ENCODE measurements at regions not wholly inside any gene's neighbourhood (a gene's known extent, or its start where the extent isn't known, plus 50 kb on each side); places are given as distances from the start of the nearest gene placed in this dataset.

DNA sequence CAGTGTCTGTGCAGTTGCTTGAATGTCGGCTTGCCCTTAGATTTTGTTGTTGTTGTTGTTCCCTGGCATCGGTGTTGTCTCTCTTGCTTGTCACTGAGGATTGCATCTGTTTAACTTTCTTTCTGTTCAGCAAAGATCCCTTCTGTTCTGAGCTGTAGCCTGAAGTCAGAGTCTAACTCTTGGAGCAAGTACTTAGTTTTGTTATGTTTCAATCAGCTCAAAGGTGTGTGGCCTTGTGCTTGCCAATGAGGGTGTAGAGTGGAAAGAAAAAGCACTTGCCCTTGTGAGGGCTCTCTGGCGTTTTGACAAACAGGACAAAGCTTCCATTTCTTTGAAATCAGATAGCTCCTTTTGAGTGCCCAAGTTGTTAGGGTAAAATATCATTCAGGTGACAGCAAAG is 757.1 kb upstream of the CDH7 start (continued):
- TF ChIP-seq, protein P1, sequence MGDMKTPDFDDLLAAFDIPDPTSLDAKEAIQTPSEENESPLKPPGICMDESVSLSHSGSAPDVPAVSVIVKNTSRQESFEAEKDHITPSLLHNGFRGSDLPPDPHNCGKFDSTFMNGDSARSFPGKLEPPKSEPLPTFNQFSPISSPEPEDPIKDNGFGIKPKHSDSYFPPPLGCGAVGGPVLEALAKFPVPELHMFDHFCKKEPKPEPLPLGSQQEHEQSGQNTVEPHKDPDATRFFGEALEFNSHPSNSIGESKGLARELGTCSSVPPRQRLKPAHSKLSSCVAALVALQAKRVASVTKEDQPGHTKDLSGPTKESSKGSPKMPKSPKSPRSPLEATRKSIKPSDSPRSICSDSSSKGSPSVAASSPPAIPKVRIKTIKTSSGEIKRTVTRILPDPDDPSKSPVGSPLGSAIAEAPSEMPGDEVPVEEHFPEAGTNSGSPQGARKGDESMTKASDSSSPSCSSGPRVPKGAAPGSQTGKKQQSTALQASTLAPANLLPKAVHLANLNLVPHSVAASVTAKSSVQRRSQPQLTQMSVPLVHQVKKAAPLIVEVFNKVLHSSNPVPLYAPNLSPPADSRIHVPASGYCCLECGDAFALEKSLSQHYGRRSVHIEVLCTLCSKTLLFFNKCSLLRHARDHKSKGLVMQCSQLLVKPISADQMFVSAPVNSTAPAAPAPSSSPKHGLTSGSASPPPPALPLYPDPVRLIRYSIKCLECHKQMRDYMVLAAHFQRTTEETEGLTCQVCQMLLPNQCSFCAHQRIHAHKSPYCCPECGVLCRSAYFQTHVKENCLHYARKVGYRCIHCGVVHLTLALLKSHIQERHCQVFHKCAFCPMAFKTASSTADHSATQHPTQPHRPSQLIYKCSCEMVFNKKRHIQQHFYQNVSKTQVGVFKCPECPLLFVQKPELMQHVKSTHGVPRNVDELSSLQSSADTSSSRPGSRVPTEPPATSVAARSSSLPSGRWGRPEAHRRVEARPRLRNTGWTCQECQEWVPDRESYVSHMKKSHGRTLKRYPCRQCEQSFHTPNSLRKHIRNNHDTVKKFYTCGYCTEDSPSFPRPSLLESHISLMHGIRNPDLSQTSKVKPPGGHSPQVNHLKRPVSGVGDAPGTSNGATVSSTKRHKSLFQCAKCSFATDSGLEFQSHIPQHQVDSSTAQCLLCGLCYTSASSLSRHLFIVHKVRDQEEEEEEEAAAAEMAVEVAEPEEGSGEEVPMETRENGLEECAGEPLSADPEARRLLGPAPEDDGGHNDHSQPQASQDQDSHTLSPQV (IDR thresholded peaks at IDR 0.05) = no peak
- TF ChIP-seq TAF1 (IDR thresholded peaks at IDR 0.05; ENCODE audit: control insufficient read depth, extremely low read depth, insufficient read depth, low read length, severe bottlenecking) = no peak

DNA sequence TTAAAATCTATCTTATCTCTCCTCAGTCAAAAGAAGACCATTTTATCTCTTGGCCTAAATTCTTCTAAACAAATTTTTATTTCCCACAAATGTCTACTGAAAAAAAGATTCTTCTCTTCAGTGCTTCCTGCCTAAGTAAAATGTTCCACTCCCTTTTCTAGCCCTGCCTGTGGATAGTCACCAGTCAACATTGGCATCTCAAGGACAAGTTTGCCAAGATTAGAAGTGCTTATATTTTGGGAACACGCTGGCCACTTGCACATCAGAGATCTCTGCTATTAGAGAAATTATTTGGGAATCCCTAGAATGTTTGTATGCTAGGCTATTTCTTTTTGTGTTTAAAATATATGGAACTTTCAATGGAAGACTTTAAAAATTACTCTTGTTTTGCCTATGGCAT is 758.2 kb upstream of the CDH7 start:
- Histone ChIP-seq H3K4me3 (no peak overlapping the region), H3K27ac (ENCODE audit: extremely low read depth, low read depth, low read length) (no peak overlapping the region), H3K79me2 (ENCODE audit: control insufficient read depth, insufficient read depth, low read length) (no peaks in the 10 kb centered on the region), H3K9ac (ENCODE audit: insufficient read depth in 1 of 2, low read depth in 2 of 2, low read length in 2 of 2) (no peak overlapping the region), H3K36me3 (ENCODE audit: control insufficient read depth, insufficient read depth, low read length) (no peaks in the 10 kb centered on the region), H4K20me1 (replicated peaks; ENCODE audit: control insufficient read depth, insufficient read depth, low read length) (no peaks in the 10 kb centered on the region), H3K9me3 (replicated peaks; ENCODE audit: control insufficient read depth, insufficient read depth, low read depth, low read length) (no peaks in the 10 kb centered on the region; the same call in 1 of the 2 replicates), H3K27me3 (ENCODE audit: control insufficient read depth in 2 of 2, insufficient read depth in 2 of 2, low read length in 2 of 2) (no peaks in the 10 kb centered on the region), H2AFZ (ENCODE audit: low read depth, low read length) (no peak overlapping the region), H3K9me1 (ENCODE audit: control insufficient read depth, insufficient read depth, low read length) (no peaks in the 10 kb centered on the region), H3K4me1 (replicated peaks in 1 of 2; ENCODE audit: control insufficient read depth in 2 of 2, insufficient read depth in 2 of 2, low read length in 2 of 2) (no peaks in the 10 kb centered on the region), H3K4me2 (ENCODE audit: insufficient read depth, low read length) (no peak overlapping the region)
- in situ Hi-C loops (cut with MboI) (no loop called here), intact Hi-C loops (cut with micrococcal nuclease) (no loop called here)
- no TSS peak for BruUV-seq (replicated peaks)
- ChIA-PET POLR2A (no interaction called here), CTCF (ENCODE audit: low intra/inter-chr PET ratio) (no interaction called here)
- WGBS (ENCODE audit: insufficient coverage, low coverage, missing lambda C conversion rate) = 0% methylated on average over 1 of the region's 1 CpG
- no peak for FAIRE-seq
- TF ChIP-seq ZNF561 (CRISPR knock-in tag; conservative IDR thresholded peaks at IDR 0.05) = no peak
- TF ChIP-seq ZNF146 (CRISPR knock-in tag; IDR thresholded peaks at IDR 0.05; ENCODE audit: unreplicated experiment) = no peak
- no peak for TF ChIP-seq KHSRP (IDR thresholded peaks at IDR 0.05)
- TF ChIP-seq, protein P2, sequence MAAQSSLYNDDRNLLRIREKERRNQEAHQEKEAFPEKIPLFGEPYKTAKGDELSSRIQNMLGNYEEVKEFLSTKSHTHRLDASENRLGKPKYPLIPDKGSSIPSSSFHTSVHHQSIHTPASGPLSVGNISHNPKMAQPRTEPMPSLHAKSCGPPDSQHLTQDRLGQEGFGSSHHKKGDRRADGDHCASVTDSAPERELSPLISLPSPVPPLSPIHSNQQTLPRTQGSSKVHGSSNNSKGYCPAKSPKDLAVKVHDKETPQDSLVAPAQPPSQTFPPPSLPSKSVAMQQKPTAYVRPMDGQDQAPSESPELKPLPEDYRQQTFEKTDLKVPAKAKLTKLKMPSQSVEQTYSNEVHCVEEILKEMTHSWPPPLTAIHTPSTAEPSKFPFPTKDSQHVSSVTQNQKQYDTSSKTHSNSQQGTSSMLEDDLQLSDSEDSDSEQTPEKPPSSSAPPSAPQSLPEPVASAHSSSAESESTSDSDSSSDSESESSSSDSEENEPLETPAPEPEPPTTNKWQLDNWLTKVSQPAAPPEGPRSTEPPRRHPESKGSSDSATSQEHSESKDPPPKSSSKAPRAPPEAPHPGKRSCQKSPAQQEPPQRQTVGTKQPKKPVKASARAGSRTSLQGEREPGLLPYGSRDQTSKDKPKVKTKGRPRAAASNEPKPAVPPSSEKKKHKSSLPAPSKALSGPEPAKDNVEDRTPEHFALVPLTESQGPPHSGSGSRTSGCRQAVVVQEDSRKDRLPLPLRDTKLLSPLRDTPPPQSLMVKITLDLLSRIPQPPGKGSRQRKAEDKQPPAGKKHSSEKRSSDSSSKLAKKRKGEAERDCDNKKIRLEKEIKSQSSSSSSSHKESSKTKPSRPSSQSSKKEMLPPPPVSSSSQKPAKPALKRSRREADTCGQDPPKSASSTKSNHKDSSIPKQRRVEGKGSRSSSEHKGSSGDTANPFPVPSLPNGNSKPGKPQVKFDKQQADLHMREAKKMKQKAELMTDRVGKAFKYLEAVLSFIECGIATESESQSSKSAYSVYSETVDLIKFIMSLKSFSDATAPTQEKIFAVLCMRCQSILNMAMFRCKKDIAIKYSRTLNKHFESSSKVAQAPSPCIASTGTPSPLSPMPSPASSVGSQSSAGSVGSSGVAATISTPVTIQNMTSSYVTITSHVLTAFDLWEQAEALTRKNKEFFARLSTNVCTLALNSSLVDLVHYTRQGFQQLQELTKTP (IDR thresholded peaks at IDR 0.05; ENCODE audit: low read depth in 1 of 2, partially characterized antibody in 2 of 2) = no peak
- TF ChIP-seq, protein P3, sequence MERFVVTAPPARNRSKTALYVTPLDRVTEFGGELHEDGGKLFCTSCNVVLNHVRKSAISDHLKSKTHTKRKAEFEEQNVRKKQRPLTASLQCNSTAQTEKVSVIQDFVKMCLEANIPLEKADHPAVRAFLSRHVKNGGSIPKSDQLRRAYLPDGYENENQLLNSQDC (CRISPR knock-in tag; IDR thresholded peaks at IDR 0.05) = no peak
- DNase-seq (ENCODE audit: extremely low read depth in 1 of 4, low spot score in 3 of 4) = no peak
- no peak for ATAC-seq

Data from K562 (cell line).